Caco-2 (cell line): ENCODE measurements at regions not wholly inside any gene's neighbourhood (a gene's known extent, or its start where the extent isn't known, plus 50 kb on each side); places are given as distances from the start of the nearest gene placed in this dataset.

ENCODE experiments used
- BruUV-seq: library from RNA; stranded (reverse); fragments of 400-500 nt; replicated peaks from 2 replicates; lab custom pipeline; 2021; lab: Mats Ljungman, UMichigan
- CTCF ChIA-PET: fragments of 300-600 bp; sonication (Branson Sonifier 250); formaldehyde crosslinking; loops from one replicate; lab custom pipeline; 2022; ENCODE audit warnings: antibody characterized with exemption; lab: Charles Lee
- POLR2A ChIA-PET: fragments of 300-600 bp; sonication (Branson Sonifier 250); formaldehyde crosslinking; loops from one replicate; lab custom pipeline; 2022; ENCODE audit warnings: antibody characterized with exemption; lab: Charles Lee
- DNase-seq, 2 experiments: peaks; one replicate each; pipeline versions ENCODE4 v3.0.0 to v3.0.0-alpha.2; 2020 to 2022
- H3K27me3 ChIP-seq: replicated peaks from 2 replicates; pipeline ENCODE4 v1.6.0; 2011; ENCODE audit warnings: low read length; ENCODE audit not compliant: control insufficient read depth, insufficient read depth
- H3K36me3 ChIP-seq: 2 replicates; pipeline ENCODE4 v1.5.1; 2011; ENCODE audit warnings: low read length; ENCODE audit not compliant: control insufficient read depth, insufficient read depth
- H3K4me1 ChIP-seq: fragments of 250-450 bp; sonication (Bioruptor Pico); 2 replicates; pipeline ENCODE4 v1.5.1; 2020; ENCODE audit warnings: mild to moderate bottlenecking
- H3K4me3 ChIP-seq: 2 replicates; pipeline ENCODE4 v1.5.1; 2011; ENCODE audit warnings: low read depth, mild to moderate bottlenecking, control low read depth, low read length
- H3K9me3 ChIP-seq: fragments of 250-450 bp; sonication (Bioruptor Pico); 2 replicates; pipeline ENCODE4 v1.5.1; 2020; ENCODE audit warnings: mild to moderate bottlenecking, moderate library complexity
- H3K27ac Mint-ChIP-seq: one replicate; pipeline ENCODE4 v1.8.0; 2022; ENCODE audit warnings: mixed read lengths; ENCODE audit not compliant: unreplicated experiment
- H3K27me3 Mint-ChIP-seq: one replicate; pipeline ENCODE4 v1.8.0; 2022; ENCODE audit warnings: mixed read lengths; ENCODE audit not compliant: insufficient read depth, unreplicated experiment
- H3K36me3 Mint-ChIP-seq: one replicate; pipeline ENCODE4 v1.8.0; 2022; ENCODE audit warnings: mild to moderate bottlenecking, mixed read lengths; ENCODE audit not compliant: insufficient read depth, unreplicated experiment
- H3K4me1 Mint-ChIP-seq: one replicate; pipeline ENCODE4 v1.8.0; 2022; ENCODE audit warnings: low read depth, mixed read lengths; ENCODE audit not compliant: unreplicated experiment
- H3K4me3 Mint-ChIP-seq: one replicate; pipeline ENCODE4 v1.8.0; 2022; ENCODE audit warnings: mild to moderate bottlenecking, moderate library complexity, mixed read lengths; ENCODE audit not compliant: unreplicated experiment
- H3K9me3 Mint-ChIP-seq: one replicate; pipeline ENCODE4 v1.8.0; 2022; ENCODE audit warnings: mixed read lengths; ENCODE audit not compliant: unreplicated experiment
- CTCF ChIP-seq, 2 experiments: fragments of 200-600 bp in 1 of 2; IDR thresholded peaks; 1 replicate in 1 of 2; 2 replicates in 1 of 2; pipeline versions ENCODE4 v1.5.1 to v1.8.0; 2011 to 2022; ENCODE audit warnings: antibody characterized with exemption in 1 of 2, control low read depth in 1 of 2, inconsistent platforms in 1 of 2, low read depth in 1 of 2, low read length in 1 of 2, mild to moderate bottlenecking in 1 of 2, moderate library complexity in 1 of 2; ENCODE audit not compliant: insufficient read depth in 1 of 2, severe bottlenecking in 1 of 2, unreplicated experiment in 1 of 2
- intact Hi-C: fragments of 100-400 bp; cut with micrococcal nuclease; formaldehyde crosslinking; loops from one replicate; pipeline ENCODE4 v1.10.0; 2022; ENCODE audit not compliant: unreplicated experiment

GRCh38 chr4:137775701-137776100 lies 243.4 kb upstream of the PCDH18 start:
- POLR2A ChIA-PET: no interaction called here
- Mint-ChIP-seq H3K36me3 (no peaks in the 10 kb centered on the region), H3K27ac (no peak overlapping the region), H3K9me3 (no peaks in the 10 kb centered on the region), H3K4me3 (no peak overlapping the region), H3K4me1 (no peaks in the 10 kb centered on the region), H3K27me3 (no peaks in the 10 kb centered on the region)
- no peak overlapping the region for H3K4me3 ChIP-seq
- TF ChIP-seq CTCF (IDR thresholded peaks at IDR 0.05; ENCODE audit: insufficient read depth in 1 of 2, low read depth in 1 of 2, low read length in 1 of 2, severe bottlenecking in 1 of 2, unreplicated experiment in 1 of 2): no peak
- intact Hi-C loops: no loop called here
- no TSS peak for BruUV-seq
- H3K9me3 ChIP-seq: no peaks in the 10 kb centered on the region
- H3K27me3 ChIP-seq: no peaks in the 10 kb centered on the region
- no peak for DNase-seq
- no peaks in the 10 kb centered on the region for H3K36me3 ChIP-seq
- CTCF ChIA-PET: no interaction called here
- H3K4me1 ChIP-seq: no peaks in the 10 kb centered on the region

GRCh38 chr4:137774501-137774900 lies 242.2 kb upstream of the PCDH18 start:
- Histone ChIP-seq H3K27me3 (no peaks in the 10 kb centered on the region), H3K9me3 (no peaks in the 10 kb centered on the region), H3K4me1 (no peaks in the 10 kb centered on the region), H3K4me3 (no peak overlapping the region), H3K36me3 (no peaks in the 10 kb centered on the region)
- H3K4me3 Mint-ChIP-seq: no peak overlapping the region
- no peaks in the 10 kb centered on the region for H3K4me1 Mint-ChIP-seq
- H3K27ac Mint-ChIP-seq: no peak overlapping the region
- POLR2A ChIA-PET: no interaction called here
- no peaks in the 10 kb centered on the region for H3K9me3 Mint-ChIP-seq
- no TSS peak for BruUV-seq
- TF ChIP-seq CTCF (IDR thresholded peaks at IDR 0.05; ENCODE audit: insufficient read depth in 1 of 2, low read depth in 1 of 2, low read length in 1 of 2, severe bottlenecking in 1 of 2, unreplicated experiment in 1 of 2): no peak
- CTCF ChIA-PET: no interaction called here
- H3K36me3 Mint-ChIP-seq: no peaks in the 10 kb centered on the region
- H3K27me3 Mint-ChIP-seq: no peaks in the 10 kb centered on the region
- intact Hi-C loops: no loop called here
- no peak for DNase-seq

- Mint-ChIP-seq H3K27me3 (peaks cover 10% of the 10 kb centered on the region), H3K4me3 (no peak overlapping the region), H3K4me1 (no peaks in the 10 kb centered on the region), H3K9me3 (no peaks in the 10 kb centered on the region), H3K27ac (no peak overlapping the region), H3K36me3 (no peaks in the 10 kb centered on the region)
- intact Hi-C loops: no loop called here
- ChIA-PET CTCF (no interaction called here), POLR2A (no interaction called here)
- Histone ChIP-seq H3K4me1 (no peaks in the 10 kb centered on the region), H3K27me3 (no peaks in the 10 kb centered on the region), H3K36me3 (no peaks in the 10 kb centered on the region), H3K9me3 (no peaks in the 10 kb centered on the region), H3K4me3 (no peak overlapping the region)
- DNase-seq: no peak
- no peak for TF ChIP-seq CTCF (IDR thresholded peaks at IDR 0.05; ENCODE audit: insufficient read depth in 1 of 2, low read depth in 1 of 2, low read length in 1 of 2, severe bottlenecking in 1 of 2, unreplicated experiment in 1 of 2)
- BruUV-seq: no TSS peak
Measured at GRCh38 chr4:137768881-137769280, 236.6 kb upstream of the PCDH18 start.
